ENCODE measurements at regions not wholly inside any gene's neighbourhood (a gene's known extent, or its start where the extent isn't known, plus 50 kb on each side); places are given as distances from the start of the nearest gene placed in this dataset.

DNA sequence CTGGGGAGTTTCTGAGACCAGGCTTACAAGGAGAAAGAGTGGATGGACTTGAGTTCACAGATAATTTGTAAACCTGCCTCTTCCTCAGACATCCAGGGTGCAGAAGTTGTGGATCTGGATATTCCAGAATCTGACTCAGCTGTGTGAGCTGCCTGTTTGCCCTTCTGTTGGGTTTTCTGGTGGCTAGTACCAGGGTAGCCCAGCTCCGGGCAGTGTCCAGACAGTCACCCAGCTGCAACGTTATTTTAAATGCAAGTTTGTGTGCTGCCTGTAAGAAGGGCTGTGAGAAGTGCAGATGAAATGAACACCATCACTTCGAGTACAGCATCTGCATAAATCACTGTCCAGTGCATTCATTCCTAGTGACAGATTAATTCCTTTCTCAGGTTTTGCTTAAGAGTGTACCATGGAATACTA is 1053.0 kb downstream of the TUSC7 start:
- DNase-seq (ENCODE audit: low spot score) = peak; percentile 17

DNA sequence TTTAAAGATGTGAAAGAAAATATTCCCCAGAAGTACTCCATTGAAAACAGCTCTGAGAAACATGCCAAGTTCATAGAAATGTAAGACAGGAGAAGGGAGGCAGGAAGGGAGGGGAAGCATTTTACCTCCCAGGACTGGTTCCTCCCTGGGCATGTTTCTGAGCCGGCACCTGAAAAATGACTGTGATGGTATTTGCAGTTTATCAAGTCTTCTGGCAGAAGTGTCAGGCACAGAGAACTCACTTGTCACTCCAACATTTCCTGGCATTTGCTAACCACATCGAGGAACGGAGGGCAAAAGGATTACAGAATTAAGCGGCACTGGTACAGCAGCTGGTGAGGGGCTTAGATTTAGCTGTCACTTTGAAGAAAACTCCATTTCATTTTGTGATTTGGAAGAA is 1054.0 kb downstream of the TUSC7 start:
- DNase-seq (ENCODE audit: low spot score) = no peak

DNA sequence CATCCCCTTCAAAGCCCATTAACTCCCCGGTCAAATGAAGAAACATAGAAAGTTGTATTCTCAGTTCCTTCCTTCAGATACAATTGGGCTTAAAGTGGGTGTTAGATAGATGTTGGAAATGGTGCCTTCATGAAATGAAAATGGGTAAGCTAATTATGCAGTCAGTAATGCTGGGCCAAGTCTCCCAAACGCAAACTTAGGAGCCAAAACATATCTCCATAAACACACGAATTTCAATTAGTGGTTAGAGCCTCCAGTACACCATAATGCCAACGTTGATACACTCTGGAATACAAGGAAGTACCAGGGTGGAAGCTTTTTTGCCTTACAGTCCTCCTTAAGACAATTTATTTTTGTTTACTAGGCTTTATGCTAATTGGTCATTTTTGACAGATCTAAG is 1059.0 kb downstream of the TUSC7 start:
- DNase-seq (ENCODE audit: low spot score) = no peak

DNA sequence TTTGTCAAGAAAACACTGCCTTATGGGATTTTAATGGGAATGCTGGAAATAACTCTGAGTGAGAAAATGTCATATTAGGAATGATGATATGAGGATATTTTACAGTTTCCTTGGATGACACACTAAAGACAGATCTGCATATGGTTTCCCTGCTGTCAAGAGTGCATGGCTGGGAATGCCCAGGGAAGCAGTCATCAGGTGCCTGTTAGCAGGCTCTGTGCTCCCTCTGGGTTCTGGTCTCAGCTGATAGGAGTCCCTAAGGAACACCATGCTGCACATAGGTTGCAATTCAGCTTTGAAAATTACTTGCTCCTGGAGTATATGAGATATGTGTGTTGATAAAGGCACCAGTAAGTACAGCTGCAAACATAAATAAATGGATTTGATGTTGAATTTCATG is 1064.6 kb downstream of the TUSC7 start:
- no peak for DNase-seq (ENCODE audit: low spot score)

DNA sequence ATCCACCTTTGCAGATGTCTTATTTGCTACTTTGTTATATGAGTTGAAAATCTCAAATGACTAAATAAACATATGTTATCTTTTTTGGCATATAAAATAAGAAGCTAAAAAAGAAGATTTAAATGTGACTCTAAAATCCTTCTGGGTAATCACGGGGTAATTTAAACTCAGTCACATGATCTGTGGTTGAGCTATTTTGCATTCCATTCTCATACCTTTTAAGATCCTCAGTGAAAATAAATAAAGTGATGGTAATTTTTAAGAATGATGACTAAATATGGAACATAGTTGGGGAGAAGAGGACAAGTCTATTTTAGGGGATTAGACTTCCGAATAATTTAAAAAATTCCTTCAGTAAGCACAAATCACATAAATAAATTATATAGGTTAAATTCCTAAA is 1076.8 kb downstream of the TUSC7 start:
- DNase-seq (ENCODE audit: low spot score) = no peak

DNA sequence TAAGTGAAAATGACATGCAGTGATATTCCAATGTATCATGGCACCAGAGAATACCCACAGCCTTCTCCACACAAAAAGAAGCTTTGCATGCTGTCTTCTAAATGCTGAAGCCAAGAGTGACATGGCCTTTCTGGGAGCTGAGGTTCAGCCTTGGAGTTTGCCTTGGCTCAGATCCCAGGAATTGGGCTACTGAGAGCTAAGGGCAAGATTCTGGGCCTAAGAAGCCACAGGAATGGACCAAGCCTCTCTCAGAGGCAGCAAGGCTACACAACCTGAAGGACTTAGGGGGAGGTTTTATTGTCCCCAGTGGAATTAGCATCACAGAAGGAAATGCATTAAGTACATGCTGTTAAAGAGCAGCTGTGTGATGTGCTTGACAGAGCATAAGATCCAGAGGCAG is 1078.5 kb downstream of the TUSC7 start:
- peak; percentile 85 for DNase-seq (ENCODE audit: low spot score)

DNA sequence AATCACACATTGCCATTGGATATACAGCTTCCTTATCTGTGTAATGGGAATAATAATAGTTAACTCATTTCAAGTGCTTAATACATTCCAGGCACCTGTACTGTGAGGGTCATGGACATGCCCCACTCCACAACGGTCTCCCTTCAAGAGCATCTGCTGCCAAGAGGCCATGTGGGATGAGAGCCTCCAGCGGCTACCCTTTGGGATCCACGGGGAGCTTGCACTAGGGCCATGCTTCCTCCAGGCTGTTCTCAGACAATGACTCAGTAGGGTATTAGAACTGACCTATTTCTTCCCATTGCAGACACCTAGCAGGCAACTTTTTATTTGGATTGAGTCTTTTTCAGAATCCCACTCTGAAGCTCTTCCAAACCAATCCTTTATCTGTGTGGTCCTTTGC is 1078.9 kb downstream of the TUSC7 start:
- no peak for DNase-seq (ENCODE audit: low spot score)

DNA sequence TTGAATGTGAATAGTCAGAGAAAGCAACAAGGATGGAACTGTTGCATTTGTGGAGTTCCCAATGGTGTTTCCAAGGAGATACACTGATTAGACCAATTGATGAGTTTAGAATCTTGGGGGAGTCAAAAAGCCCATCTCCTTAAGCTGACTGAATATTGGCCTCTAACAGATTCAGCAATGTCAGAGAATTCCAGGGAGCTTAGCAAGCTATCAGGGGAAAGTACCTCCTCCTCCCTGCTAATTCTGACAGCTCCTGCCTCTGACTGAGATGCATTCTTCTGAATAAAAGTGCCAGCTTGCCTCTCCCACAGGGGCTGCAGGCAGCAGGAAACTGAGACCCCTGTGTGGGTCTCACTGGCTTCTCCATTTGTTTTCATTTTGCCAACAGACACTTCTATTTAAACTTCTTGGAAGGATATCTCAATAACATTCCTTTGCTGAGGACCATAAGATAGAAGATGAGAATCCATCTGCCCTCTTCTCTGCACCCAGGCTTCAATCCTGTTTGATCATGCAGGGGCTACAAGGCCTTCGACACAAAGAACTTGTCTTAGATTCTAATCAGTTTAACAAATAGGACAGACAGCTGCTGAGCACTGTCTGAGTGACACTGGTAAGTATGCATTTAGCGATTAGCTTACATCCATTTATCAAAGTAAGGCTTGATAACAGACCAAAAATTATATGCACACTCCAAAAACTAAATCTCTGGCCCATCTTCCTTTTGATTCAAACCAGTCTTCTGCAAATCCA is 1080.8 kb downstream of the TUSC7 start:
- DNase-seq (ENCODE audit: low spot score) = peak; percentile 49

DNA sequence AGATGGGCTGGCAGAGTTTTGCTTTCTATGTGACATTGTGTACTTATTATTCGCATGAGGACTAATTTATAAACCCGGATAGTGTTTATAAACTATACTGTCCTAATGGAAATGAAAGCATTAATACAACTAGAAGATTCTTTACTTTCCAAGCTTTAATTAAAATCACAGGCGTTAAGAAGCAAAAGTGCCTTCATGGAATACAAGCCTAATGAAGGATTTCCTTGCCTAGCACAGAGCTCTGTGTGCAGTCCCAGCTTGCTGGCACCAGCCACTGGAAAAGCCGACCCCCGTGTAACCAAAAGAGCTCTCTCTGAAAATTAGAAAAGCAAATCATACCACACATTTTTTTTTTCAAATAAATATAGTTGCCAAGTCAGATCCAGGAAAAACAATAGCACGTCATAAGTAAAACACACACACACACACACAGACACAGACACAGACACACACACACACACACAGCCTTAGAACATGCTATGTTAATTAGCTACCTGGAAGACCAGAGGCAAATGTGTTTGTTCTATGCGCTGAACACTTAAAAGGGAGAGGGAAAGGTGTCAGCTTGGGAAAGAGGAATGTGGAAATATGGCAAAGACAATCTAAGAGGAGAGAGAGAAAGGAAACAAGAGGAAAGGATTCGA is 1084.2 kb downstream of the TUSC7 start:
- no peak for DNase-seq (ENCODE audit: low spot score)

DNA sequence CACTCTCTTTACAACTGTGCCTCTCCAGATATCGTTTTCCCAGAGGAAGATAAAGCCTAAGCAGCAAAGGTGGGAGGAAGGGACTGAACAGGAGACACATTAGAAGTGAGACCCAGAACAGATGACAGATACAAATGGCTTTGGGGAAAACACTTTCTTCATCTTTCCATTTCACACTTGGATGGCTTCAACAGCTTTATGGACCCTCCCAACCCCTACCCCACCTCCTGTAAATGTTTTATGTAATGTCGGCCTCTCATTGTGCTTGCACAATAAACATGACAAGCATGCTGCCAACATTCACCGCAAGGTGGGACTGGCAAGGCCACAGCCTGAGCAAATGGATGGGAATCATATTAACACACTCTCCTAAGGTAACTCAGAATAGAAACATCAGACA is 1088.6 kb downstream of the TUSC7 start:
- DNase-seq (ENCODE audit: low spot score) = no peak

DNA sequence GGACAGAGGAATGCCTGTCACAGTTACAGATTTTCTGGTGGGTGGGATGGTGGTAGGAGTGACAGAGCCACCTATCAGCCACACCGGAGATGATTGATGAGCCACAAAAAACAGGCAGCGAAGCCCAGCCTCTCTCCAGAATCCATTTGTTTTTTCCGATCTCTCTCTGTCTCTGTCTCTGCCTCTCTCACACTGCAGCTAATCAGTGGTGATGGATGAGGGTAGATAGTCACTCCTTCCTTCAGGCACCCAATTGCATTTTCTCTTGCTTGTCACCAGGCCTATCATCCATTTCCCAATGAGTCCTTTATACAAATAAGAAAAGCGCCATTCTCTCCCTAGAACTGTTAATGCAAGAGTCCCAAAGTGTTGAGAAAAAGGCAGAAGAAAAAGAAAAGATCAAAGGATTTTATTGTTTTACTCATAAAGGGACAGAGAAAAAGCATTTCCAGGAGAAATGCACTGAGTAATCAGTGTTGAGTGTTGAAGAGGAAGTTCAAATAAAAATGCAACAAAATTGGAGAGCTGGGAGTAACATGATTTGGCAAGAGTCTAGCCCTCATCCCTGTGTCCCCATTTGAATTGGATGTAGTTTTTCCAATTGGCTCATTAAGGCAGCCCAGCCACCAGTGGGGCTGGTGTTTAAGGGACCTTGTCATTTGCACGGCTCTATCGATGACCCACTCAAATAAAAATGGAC is 1089.3 kb downstream of the TUSC7 start:
- no peak for DNase-seq (ENCODE audit: low spot score)

DNA sequence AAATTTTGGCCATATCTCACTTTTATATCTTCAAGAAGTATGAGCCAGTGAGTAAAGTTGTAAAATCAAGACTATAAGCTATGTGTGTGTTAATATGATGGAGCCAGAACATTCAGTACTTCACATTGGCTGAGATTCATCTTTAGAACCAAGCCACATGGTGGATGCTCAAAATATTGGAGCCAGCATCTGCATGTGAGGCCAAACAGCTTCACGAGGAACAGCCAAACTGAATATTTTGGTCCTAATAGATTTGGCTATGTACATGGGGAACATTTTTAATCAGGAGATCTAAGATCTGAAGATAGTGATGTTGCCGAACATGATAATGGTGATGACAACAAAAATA is 1089.8 kb downstream of the TUSC7 start:
- DNase-seq (ENCODE audit: low spot score) = no peak

DNA sequence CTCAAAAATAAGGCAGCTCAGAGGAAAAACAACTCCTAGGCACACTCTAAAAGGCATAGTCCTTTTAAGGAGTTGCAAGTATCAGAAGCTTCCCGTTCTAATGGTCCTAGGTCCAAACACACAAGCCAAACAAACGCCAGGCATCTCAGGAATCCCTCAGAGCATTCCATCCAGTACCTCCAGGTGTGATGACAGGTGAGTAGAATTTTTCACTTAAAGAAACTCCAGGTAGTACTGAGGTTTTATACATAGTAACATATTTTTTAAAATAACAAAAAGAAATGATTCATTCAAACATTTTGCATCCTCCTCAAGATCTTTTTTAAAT is 1092.3 kb downstream of the TUSC7 start:
- no peak for DNase-seq (ENCODE audit: low spot score)

DNA sequence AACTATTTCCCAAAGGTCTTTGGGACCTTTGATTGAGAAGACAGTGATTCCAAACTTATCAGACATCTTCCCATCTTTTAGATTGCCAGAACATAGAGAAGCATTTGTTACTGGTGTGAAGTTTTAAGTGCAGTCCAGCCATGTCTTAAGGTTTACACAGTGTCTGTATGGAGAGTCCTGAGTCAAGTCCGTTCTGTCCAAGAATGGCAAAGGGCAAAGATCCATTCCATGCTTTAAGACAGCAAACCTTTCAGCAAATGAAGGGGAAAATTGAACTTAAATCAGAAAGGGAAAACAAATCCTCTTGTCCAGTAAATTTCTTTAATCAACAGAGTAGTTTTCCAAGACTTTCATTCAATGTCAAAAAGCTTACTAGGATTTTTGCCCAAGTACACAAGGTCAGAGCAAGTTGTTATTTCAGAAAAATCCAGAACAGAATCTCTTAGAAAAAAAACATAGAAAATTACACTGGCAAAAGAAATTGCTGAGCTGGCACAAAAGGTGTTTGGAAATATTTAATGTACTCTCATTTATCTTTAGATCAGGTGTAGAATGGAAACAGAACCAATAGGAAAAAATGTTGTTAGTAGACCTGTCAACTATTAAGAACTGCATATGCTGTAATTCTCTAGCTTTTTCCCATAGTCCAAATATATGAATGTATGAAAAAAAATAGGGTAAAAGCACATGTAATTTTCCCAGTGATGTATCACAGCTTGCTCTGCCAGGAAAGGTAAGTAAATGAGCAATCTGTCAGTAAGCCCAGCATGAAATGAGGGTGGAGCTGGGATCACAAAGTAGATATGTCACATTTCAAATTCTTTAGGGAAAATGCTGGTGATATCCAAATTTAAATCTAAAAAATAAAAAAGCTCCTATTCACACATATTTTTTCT is 1099.9 kb downstream of the TUSC7 start:
- no peak for DNase-seq (ENCODE audit: low spot score)

DNA sequence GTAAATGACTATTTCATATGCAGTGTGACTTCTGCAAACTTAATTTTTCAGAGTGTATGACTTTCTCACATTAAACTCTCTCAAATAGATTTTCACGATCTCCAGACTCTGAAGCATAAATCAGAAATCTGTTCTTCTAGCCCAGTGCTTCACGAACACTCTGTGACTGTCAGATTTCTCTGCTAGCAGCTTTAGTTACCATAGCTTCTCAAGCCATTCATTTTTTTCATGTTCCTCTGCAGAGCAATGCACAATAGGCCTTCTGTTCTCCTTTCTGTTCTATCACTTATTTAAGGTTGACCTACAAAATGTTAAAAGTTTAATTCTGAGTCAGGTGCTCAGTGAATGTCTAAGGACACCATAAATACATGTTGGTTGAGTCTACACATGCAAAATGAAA is 1102.2 kb downstream of the TUSC7 start:
- DNase-seq (ENCODE audit: low spot score) = no peak

DNA sequence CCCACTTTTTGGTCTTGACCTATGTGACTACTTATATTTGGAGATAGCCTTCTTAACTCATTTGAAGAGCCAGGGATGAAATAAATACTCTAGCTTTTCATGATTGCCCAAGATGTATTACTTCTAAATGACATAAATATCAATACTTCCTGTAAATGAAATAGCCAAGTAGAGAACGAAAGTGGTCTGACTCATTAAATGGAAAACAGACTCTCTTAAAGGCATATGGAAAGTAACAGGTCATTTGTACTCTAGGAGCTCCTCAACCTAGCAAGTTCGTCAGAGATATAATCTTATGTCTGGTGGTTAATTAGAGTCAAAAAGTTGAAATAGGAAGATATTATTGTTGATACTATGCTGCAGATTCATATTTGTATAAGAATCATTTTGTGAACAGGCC is 1105.4 kb downstream of the TUSC7 start:
- DNase-seq (ENCODE audit: low spot score) = no peak

DNA sequence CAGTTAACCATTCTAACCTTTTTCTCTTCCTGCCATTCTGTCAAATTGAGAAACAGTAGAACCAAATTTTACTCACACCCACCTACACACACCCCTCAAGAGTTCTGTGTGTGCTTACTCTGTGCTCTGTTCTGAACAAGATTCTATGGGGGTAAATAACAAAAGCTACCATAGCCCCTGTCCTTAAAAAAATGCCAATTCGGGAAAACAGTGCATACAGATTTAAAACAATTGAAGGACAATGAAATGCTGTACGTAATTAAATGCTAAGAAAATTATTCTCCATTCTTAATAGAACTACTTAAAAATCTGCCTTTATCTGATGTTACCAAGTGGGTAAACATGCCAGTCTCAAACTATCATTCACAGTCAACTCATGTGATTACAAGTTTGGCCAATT is 1107.5 kb downstream of the TUSC7 start:
- no peak for DNase-seq (ENCODE audit: low spot score)

DNA sequence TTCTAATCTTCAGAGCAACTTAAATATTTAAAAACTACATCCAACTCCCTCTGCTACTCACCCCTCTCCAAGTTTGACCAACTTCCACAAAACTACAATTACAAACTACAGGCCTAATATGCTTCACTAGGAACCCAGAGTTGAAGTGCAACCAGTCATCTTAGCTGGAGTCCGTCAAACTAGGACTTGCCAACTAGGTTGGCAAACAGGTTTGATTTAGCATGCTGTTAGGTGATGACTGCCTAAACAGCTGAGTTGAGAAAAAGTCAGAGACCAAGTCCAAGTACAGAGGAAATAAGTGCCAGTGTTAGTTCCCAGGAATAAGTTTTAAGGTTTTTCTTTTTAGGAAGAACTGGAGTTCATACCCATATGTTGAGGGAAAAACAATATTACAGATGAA is 1109.0 kb downstream of the TUSC7 start:
- DNase-seq (ENCODE audit: low spot score) = no peak

DNA sequence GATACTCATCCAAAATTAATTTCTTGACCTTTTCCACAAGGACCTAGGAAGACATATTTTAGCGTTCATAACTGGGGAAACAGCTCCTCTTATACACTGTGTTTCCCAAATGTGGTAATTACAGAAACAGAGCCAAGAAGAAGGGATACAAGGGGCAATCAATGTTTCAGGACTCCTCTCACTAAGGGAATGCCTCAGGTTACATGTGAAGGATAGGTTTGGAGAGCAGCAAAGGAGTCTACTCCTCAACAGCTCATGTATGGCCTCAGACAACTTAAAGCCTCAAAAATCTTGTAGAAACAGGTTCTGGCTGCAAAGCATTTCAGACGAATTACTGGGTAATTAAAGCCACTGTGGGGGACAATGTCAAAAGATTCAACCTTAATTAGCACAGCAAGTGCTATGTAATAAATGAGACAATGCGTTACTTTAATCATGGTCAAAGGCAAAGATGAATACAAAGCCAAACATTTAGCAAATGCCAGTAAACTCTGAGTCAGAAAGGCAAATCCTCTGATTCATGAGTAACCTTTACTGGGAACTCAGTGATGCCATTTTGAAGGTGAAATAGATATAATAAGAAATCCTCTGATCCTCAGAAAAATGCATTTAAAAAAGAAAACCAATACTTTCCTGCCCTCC is 1111.2 kb downstream of the TUSC7 start:
- peak; percentile 33 for DNase-seq (ENCODE audit: low spot score)

DNA sequence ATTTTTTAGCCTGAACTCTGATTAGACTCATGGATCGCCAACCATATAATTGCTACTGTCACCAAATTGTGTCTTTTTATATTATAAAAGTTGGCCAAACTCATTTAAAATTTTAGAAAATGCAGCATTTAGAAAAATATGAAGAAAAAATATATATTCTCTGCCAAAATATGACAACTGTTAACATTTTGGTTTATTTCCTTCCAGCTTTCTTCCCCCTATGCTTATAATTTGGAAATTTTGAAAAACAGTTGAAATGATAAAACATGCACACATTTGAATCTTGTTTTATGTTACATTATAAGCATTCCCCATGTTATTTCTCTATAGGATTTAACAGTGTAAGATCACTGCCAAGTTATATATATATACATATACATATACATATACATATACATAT is 1112.8 kb downstream of the TUSC7 start:
- no peak for DNase-seq (ENCODE audit: low spot score)

DNA sequence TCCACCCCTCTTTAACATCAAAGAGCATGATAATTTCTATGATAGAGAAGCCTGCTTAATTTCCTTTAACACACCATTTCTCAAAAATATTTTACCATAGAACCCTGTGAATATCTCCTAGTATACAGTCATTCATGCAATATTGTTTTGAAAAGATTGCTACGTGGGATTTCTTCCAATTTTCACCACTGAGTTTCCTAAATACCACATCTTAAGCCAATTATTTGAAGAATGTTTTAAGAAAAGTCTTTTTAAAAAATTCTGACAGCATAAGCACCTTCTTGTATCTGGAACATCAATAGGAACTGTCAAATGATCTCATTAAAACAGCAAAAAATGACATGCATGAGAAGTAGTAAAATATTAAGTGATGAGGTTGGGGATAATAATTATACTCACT is 1126.7 kb downstream of the TUSC7 start:
- DNase-seq (ENCODE audit: low spot score) = peak; percentile 12

DNA sequence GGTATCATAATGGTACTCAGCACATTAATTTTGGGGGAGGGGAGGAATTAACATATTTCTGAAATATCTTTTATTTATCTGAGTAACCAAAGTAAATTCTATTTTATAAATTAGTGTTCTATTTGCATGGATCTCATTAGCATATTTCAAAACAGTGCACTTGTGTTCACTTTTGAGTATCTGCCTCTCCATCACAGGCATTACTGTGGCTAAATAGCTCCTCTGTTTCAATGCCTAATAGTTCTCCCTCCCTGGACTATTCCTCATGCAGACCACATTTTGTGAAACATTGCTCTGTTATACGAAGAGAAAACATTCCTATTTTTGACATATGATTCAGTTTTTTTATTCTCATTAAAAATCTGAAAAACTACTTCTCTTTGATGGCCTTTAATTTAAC is 1127.8 kb downstream of the TUSC7 start:
- no peak for DNase-seq (ENCODE audit: low spot score)

Data from AG20443 (cell line).